SK-N-SH (cell line): ENCODE measurements at regions not wholly inside any gene's neighbourhood (a gene's known extent, or its start where the extent isn't known, plus 50 kb on each side); places are given as distances from the start of the nearest gene placed in this dataset.

Experiments
- CTCF ChIA-PET: fragments of 300-600, 350-600 bp; formaldehyde crosslinking; extraction: SDS; loops from one replicate; lab custom pipeline; 2021; lab: Yijun Ruan, JAX
- POLR2A ChIA-PET: fragments of 350-600 bp; sonication (Branson Sonifier 250); formaldehyde crosslinking; extraction: SDS; loops from one replicate; lab custom pipeline; 2020; ENCODE audit warnings: antibody characterized with exemption, inconsistent platforms; lab: Yijun Ruan, JAX
- DNase-seq: peaks from one replicate; pipeline ENCODE4 v3.0.0; 2012
- H2AFZ ChIP-seq: fragments of 200-600 bp; sonication (generic); 2 replicates; pipeline ENCODE4 v1.8.1; 2016; ENCODE audit warnings: antibody characterized with exemption, mild to moderate bottlenecking, low read depth
- H3F3A ChIP-seq: fragments of 200-600 bp; sonication (generic); replicated peaks from 2 replicates; pipeline ENCODE3; 2016; ENCODE audit warnings: antibody characterized with exemption, mild to moderate bottlenecking; ENCODE audit not compliant: insufficient read depth
- H3K27ac ChIP-seq, 2 experiments: fragments of 200-500 bp in 1 of 2; fragments of 200-600 bp in 1 of 2; sonication (Bioruptor generic) in 1 of 2; sonication (generic), shearing (Covaris generic) in 1 of 2; 2 replicates each; pipeline versions ENCODE4 v1.5.1 to v1.6.1; 2014 to 2016; ENCODE audit warnings: low read depth in 2 of 2, inconsistent platforms in 1 of 2, low read length in 1 of 2, mild to moderate bottlenecking in 1 of 2, mixed read lengths in 1 of 2
- H3K27me3 ChIP-seq: fragments of 200-600 bp; sonication (generic), shearing (Covaris generic); 2 replicates; pipeline ENCODE4 v1.6.1; 2016; ENCODE audit warnings: mixed run types; ENCODE audit not compliant: insufficient read depth
- H3K36me3 ChIP-seq, 2 experiments: fragments of 200-500 bp in 1 of 2; fragments of 200-600 bp in 1 of 2; sonication (Bioruptor generic) in 1 of 2; sonication (generic) in 1 of 2; replicated peaks in 1 of 2; 2 replicates each; pipeline versions ENCODE3 to v1.5.1; 2014 to 2016; ENCODE audit warnings: low read length in 1 of 2, mild to moderate bottlenecking in 1 of 2; ENCODE audit not compliant: insufficient read depth in 2 of 2, control insufficient read depth in 1 of 2
- H3K4me1 ChIP-seq, 2 experiments: fragments of 200-500 bp in 1 of 2; fragments of 200-600 bp in 1 of 2; sonication (Bioruptor generic) in 1 of 2; sonication (generic), shearing (Covaris generic) in 1 of 2; 2 replicates each; pipeline versions ENCODE4 v1.5.1 to v1.6.1; 2014 to 2016; ENCODE audit warnings: low read depth in 1 of 2, low read length in 1 of 2, mixed run types in 1 of 2; ENCODE audit not compliant: insufficient read depth in 2 of 2, control insufficient read depth in 1 of 2
- H3K4me2 ChIP-seq: fragments of 200-600 bp; sonication (generic), shearing (Covaris generic); 2 replicates; pipeline ENCODE4 v1.6.1; 2017; ENCODE audit warnings: mixed run types
- H3K4me3 ChIP-seq, 2 experiments: fragments of 200-500 bp in 1 of 2; fragments of 200-600 bp in 1 of 2; sonication (Bioruptor generic) in 1 of 2; sonication (generic), shearing (Covaris generic) in 1 of 2; 2 replicates each; pipeline versions ENCODE4 v1.5.1 to v1.8.1; 2014 to 2016; ENCODE audit warnings: low read depth in 2 of 2, inconsistent platforms in 1 of 2, low read length in 1 of 2, mild to moderate bottlenecking in 1 of 2, mixed read lengths in 1 of 2, moderate library complexity in 1 of 2
- H3K79me2 ChIP-seq: fragments of 200-600 bp; sonication (generic); 2 replicates; pipeline ENCODE4 v1.8.1; 2017; ENCODE audit warnings: mild to moderate bottlenecking; ENCODE audit not compliant: insufficient read depth
- H3K9ac ChIP-seq: fragments of 200-600 bp; sonication (generic); 2 replicates; pipeline ENCODE4 v1.6.1; 2017; ENCODE audit warnings: mixed run types
- H3K9me2 ChIP-seq: fragments of 200-600 bp; sonication (generic); 2 replicates; pipeline ENCODE4 v1.6.1; 2017; ENCODE audit warnings: mixed run types
- H3K9me3 ChIP-seq: fragments of 200-600 bp; sonication (generic); 2 replicates; pipeline ENCODE4 v1.6.1; 2017; ENCODE audit warnings: mixed run types, mild to moderate bottlenecking, moderate library complexity
- H4K20me1 ChIP-seq: fragments of 200-600 bp; sonication (generic); 2 replicates; pipeline ENCODE4 v1.6.1; 2017; ENCODE audit warnings: mild to moderate bottlenecking, mixed run types; ENCODE audit not compliant: insufficient read depth
- CHD2 ChIP-seq: fragments of 150-350 bp; IDR thresholded peaks from 2 replicates; pipeline ENCODE4 v1.6.1; 2018; ENCODE audit warnings: low read length; ENCODE audit not compliant: partially characterized antibody
- EP300 ChIP-seq, 2 experiments: IDR thresholded peaks; 2 replicates each; pipeline versions ENCODE4 v1.4.0 to v1.6.1; 2012; ENCODE audit warnings: borderline replicate concordance in 1 of 2, low read depth in 1 of 2, low read length in 1 of 2
- EZH2phosphoT487 ChIP-seq: fragments of 200-600 bp; sonication (generic); IDR thresholded peaks from 2 replicates; pipeline ENCODE4 v1.6.1; 2017; ENCODE audit warnings: low read depth, mixed run types, mild to moderate bottlenecking, antibody characterized with exemption, moderate library complexity, borderline replicate concordance
- FOXJ3 ChIP-seq: sonication (generic); formaldehyde crosslinking; IDR thresholded peaks from 2 replicates; pipeline ENCODE4 v1.5.1; 2020; ENCODE audit warnings: mild to moderate bottlenecking, missing genetic modification reagents
- FOXM1 ChIP-seq: IDR thresholded peaks from 2 replicates; pipeline ENCODE4 v1.4.0; 2012; ENCODE audit warnings: low read depth, mild to moderate bottlenecking
- GABPA ChIP-seq: IDR thresholded peaks from 2 replicates; pipeline ENCODE4 v1.4.0; 2012; ENCODE audit warnings: low read depth, mild to moderate bottlenecking
- GATA2 ChIP-seq: sonication (generic); formaldehyde crosslinking; IDR thresholded peaks from 2 replicates; pipeline ENCODE4 v1.5.0; 2020; ENCODE audit warnings: mild to moderate bottlenecking, missing genetic modification reagents
- JUND ChIP-seq: IDR thresholded peaks from 2 replicates; pipeline ENCODE4 v1.4.0; 2012
- NFIC ChIP-seq: IDR thresholded peaks from 2 replicates; pipeline ENCODE4 v1.4.0; 2012; ENCODE audit warnings: borderline replicate concordance
- NRF1 ChIP-seq: IDR thresholded peaks from 2 replicates; pipeline ENCODE4 v1.6.1; 2012; ENCODE audit warnings: low read depth, mild to moderate bottlenecking, low read length
- POLR2AphosphoS5 ChIP-seq: IDR thresholded peaks from 2 replicates; pipeline ENCODE4 v1.6.1; 2012; ENCODE audit warnings: low read depth, low read length
- RAD21 ChIP-seq: IDR thresholded peaks from 2 replicates; pipeline ENCODE4 v1.6.1; 2012; ENCODE audit warnings: mild to moderate bottlenecking, low read length
- RCOR1 ChIP-seq: fragments of 150-350 bp; IDR thresholded peaks from 2 replicates; pipeline ENCODE4 v1.6.1; 2017; ENCODE audit warnings: antibody characterized with exemption, low read length
- RFX5 ChIP-seq: IDR thresholded peaks from 2 replicates; pipeline ENCODE4 v1.6.1; 2012; ENCODE audit warnings: mild to moderate bottlenecking, improper control_type of control experiment, low read length
- RXRA ChIP-seq: IDR thresholded peaks from 2 replicates; pipeline ENCODE4 v1.4.0; 2012; ENCODE audit warnings: low read depth, mild to moderate bottlenecking, borderline replicate concordance
- SMC3 ChIP-seq: IDR thresholded peaks from 2 replicates; pipeline ENCODE4 v1.6.1; 2012; ENCODE audit warnings: low read depth, low read length, improper control_type of control experiment
- YY1 ChIP-seq: IDR thresholded peaks from 2 replicates; pipeline ENCODE4 v1.4.0; 2012; ENCODE audit warnings: low read depth, mild to moderate bottlenecking
- WGBS: methylation state at CpG from one replicate; pipeline ENCODE4 v1.1.6; 2017; ENCODE audit warnings: low lambda C conversion rate; 5-methylcytosine and 5-hydroxymethylcytosine counted together
- TF ChIP-seq, protein P1 (sequence below): IDR thresholded peaks from 2 replicates; pipeline ENCODE4; 2012
- TF ChIP-seq, protein P2 (sequence below): IDR thresholded peaks from 2 replicates; pipeline ENCODE4 v1.6.1; 2012; ENCODE audit warnings: mild to moderate bottlenecking, low read depth, low read length, moderate library complexity

DNA sequence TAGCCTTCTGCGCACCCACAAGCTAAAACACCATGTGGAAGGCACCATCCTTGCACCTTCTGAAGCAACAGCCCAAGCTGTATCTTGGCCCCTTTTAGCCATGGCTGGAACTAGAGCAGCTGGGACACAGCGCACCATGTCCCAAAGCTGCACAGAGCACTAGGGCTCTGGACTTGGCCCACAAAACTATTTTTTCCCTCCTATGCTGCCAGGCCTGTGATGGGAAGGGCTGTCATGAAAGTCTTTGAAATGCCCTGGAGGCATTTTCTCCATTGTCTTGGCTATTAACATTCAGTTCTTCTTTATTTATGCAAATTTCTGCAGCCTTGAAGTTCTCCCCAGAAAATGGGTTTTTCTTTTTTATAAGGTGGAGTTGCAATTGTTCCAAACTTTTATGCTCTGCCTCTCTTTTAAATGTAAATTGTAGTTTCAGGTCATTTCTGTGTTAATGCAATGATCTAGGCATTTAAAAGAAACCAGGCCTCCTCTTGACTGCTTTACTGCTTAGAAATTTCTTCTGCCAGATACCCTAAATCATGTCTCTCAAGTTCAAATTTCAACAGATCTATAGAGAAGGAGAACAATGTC is 996.3 kb downstream of the TAF11L14 start:
- DNase-seq: no peak
- Histone ChIP-seq H3K9ac (no peak overlapping the region), H3K4me2 (no peak overlapping the region)
- POLR2A ChIA-PET: no interaction called here
- 35% methylated on average over 2 of the region's 2 CpGs for WGBS
- TF ChIP-seq YY1: no peak
- no peak for TF ChIP-seq GABPA
- TF ChIP-seq, protein P1, sequence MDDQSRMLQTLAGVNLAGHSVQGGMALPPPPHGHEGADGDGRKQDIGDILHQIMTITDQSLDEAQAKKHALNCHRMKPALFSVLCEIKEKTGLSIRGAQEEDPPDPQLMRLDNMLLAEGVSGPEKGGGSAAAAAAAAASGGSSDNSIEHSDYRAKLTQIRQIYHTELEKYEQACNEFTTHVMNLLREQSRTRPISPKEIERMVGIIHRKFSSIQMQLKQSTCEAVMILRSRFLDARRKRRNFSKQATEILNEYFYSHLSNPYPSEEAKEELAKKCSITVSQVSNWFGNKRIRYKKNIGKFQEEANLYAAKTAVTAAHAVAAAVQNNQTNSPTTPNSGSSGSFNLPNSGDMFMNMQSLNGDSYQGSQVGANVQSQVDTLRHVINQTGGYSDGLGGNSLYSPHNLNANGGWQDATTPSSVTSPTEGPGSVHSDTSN: no peak
- TF ChIP-seq, all 33 proteins: peak for 0
- Histone ChIP-seq H4K20me1 (no peaks in the 10 kb centered on the region), H3K9me2 (no peaks in the 10 kb centered on the region), H3K9me3 (no peaks in the 10 kb centered on the region), H3K27me3 (no peaks in the 10 kb centered on the region), H3K27ac (no peak overlapping the region), H3F3A (no peaks in the 10 kb centered on the region), H3K4me3 (no peak overlapping the region), H3K36me3 (no peaks in the 10 kb centered on the region), H2AFZ (no peak overlapping the region), H3K79me2 (no peaks in the 10 kb centered on the region), H3K4me1 (no peaks in the 10 kb centered on the region)
- CTCF ChIA-PET: no interaction called here

DNA sequence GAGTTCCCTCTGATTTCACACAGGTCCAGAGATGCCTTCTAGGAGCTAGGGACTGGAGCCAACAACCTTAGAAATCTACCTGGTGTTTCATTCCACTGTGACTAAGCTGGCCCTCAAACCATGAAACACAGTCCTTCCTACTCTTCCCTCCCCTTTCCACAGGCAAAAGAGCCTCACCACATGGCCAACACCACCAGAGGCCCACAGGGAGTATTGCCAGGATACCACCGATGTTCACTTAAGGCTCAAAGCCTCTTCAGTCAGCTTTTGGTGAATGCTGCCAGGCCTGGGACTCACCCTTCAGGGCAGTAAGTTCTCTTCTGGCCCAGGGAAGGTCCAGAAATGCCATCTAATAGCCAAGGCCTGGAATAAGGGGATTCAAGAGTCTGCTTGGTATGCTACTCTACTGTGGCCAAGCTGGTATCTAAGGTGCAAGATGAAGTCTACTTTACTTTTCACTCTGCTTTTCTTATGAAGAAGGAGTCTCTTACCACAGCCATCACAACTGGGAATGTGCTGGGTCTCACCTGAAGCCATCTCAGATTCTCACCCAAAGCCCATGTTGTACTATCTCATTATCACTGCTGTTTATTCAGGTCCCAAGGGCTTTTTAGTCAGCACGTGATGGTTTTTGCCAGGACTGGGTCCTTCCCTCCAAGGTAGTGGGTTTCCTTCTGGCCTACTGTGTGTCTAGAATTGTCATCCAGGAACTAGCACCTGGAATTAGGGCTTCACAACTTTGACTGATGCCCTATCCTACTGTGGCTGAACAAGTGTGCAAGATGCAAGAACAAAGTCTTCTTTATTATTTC is 1018.4 kb downstream of the TAF11L14 start:
- 11% methylated on average over 2 of the region's 2 CpGs for WGBS
- ChIA-PET POLR2A (no interaction called here), CTCF (no interaction called here)

DNA sequence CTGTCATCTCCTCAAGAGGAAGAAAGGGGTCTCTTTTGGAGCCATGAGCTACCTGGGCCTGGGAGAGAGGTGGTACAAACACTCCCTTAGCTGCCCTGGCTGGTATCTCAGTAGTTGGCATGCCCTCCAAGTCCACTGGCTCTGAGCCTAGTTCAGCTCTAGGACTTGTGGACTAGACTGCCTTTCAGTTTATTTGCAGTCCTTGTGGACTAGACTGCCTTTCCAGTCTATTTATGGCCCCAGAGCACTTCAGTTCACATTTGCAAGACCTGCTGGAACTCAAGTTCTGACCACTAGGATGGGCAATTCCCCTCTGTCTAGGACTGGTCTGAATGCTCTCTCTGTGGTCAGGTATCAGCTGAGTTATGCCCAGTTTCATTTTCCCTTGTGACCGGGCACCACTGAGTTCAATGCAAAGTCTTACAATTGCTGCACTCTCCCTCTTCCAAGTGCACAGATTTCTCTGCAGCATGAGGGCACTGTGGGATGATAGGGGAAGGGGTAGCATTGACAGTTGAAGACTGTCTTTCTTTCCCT is 1019.0 kb downstream of the TAF11L14 start:
- H3K4me1 ChIP-seq: no peaks in the 10 kb centered on the region
- CTCF ChIA-PET: no interaction called here
- no peak for TF ChIP-seq NRF1
- no peak for TF ChIP-seq CHD2
- no peak for TF ChIP-seq SMC3
- TF ChIP-seq, protein P2, sequence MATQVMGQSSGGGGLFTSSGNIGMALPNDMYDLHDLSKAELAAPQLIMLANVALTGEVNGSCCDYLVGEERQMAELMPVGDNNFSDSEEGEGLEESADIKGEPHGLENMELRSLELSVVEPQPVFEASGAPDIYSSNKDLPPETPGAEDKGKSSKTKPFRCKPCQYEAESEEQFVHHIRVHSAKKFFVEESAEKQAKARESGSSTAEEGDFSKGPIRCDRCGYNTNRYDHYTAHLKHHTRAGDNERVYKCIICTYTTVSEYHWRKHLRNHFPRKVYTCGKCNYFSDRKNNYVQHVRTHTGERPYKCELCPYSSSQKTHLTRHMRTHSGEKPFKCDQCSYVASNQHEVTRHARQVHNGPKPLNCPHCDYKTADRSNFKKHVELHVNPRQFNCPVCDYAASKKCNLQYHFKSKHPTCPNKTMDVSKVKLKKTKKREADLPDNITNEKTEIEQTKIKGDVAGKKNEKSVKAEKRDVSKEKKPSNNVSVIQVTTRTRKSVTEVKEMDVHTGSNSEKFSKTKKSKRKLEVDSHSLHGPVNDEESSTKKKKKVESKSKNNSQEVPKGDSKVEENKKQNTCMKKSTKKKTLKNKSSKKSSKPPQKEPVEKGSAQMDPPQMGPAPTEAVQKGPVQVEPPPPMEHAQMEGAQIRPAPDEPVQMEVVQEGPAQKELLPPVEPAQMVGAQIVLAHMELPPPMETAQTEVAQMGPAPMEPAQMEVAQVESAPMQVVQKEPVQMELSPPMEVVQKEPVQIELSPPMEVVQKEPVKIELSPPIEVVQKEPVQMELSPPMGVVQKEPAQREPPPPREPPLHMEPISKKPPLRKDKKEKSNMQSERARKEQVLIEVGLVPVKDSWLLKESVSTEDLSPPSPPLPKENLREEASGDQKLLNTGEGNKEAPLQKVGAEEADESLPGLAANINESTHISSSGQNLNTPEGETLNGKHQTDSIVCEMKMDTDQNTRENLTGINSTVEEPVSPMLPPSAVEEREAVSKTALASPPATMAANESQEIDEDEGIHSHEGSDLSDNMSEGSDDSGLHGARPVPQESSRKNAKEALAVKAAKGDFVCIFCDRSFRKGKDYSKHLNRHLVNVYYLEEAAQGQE: no peak
- TF ChIP-seq JUND: no peak
- TF ChIP-seq RAD21: no peak
- TF ChIP-seq RXRA: no peak
- TF ChIP-seq POLR2AphosphoS5: no peak
- no peak for TF ChIP-seq GABPA
- no peak for TF ChIP-seq RCOR1
- no peak for TF ChIP-seq FOXM1
- TF ChIP-seq EP300 (IDR thresholded peaks at IDR 0.05; ENCODE audit: borderline replicate concordance in 1 of 2, low read depth in 1 of 2, low read length in 1 of 2): no peak
- TF ChIP-seq FOXJ3 (CRISPR knock-in tag): no peak
- no peak for TF ChIP-seq RFX5
- TF ChIP-seq GATA2 (CRISPR knock-in tag): no peak

More for the DNA sequence above, 1018.4 kb downstream of the TAF11L14 start:
- TF ChIP-seq SMC3 (no peak), RCOR1 (no peak), EZH2phosphoT487 (no peak), NFIC (no peak)
- H3F3A ChIP-seq: no peaks in the 10 kb centered on the region
- H3K9me2 ChIP-seq: no peaks in the 10 kb centered on the region
- no peaks in the 10 kb centered on the region for H3K4me1 ChIP-seq
- H4K20me1 ChIP-seq: no peaks in the 10 kb centered on the region
- DNase-seq: no peak
- H3K4me3 ChIP-seq: no peak overlapping the region
- H3K9me3 ChIP-seq: no peaks in the 10 kb centered on the region
- no peaks in the 10 kb centered on the region for H3K36me3 ChIP-seq
- no peak overlapping the region for H3K4me2 ChIP-seq
- no peak overlapping the region for H2AFZ ChIP-seq
- no peak overlapping the region for H3K27ac ChIP-seq
- no peak overlapping the region for H3K9ac ChIP-seq
- H3K27me3 ChIP-seq: no peaks in the 10 kb centered on the region
- H3K79me2 ChIP-seq: no peaks in the 10 kb centered on the region

More for the DNA sequence above, 1019.0 kb downstream of the TAF11L14 start:
- 22% methylated on average over 1 of the region's 1 CpG for WGBS
- Histone ChIP-seq H3K4me2 (no peak overlapping the region), H3K27ac (no peak overlapping the region), H3K27me3 (no peaks in the 10 kb centered on the region), H4K20me1 (no peaks in the 10 kb centered on the region), H3K79me2 (no peaks in the 10 kb centered on the region), H3K36me3 (no peaks in the 10 kb centered on the region), H2AFZ (no peak overlapping the region), H3K9ac (no peak overlapping the region), H3K4me3 (no peak overlapping the region), H3K9me2 (no peaks in the 10 kb centered on the region), H3F3A (no peaks in the 10 kb centered on the region), H3K9me3 (no peaks in the 10 kb centered on the region)
- POLR2A ChIA-PET: no interaction called here
- DNase-seq: no peak
